ENCODE measurements at regions not wholly inside any gene's neighbourhood (a gene's known extent, or its start where the extent isn't known, plus 50 kb on each side); places are given as distances from the start of the nearest gene placed in this dataset.
"Not testable (repeated sequence)": the region's sequence is repeated elsewhere in the genome, so short reads cannot be mapped to it uniquely, and the experiment has no call there.

DNA sequence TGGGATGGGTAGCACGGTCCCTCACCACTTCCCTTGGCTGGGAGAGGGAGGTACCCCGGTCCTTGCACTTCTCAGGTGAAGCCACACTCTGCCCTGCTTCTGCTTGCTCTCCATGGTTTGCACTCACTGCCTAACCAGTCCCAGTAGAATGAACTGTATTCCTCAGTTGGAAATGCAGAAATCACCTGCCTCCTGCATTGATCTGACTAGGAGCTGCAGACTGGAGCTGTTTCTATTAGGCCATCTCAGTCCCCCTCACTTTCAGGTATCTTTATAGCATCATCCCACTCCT lies 264.9 kb downstream of the ZWINT start:
- no peak for DNase-seq

GRCh38 chr10:56095506-56096225 lies 265.4 kb downstream of the ZWINT start:
- peak; percentile 5 for DNase-seq

- DNase-seq: not testable (repeated sequence)
Observed at GRCh38 chr10:56093645-56094044, 267.4 kb downstream of the ZWINT start.

GRCh38 chr10:56091872-56092271 lies 269.2 kb downstream of the ZWINT start:
- no peak for DNase-seq

DNA sequence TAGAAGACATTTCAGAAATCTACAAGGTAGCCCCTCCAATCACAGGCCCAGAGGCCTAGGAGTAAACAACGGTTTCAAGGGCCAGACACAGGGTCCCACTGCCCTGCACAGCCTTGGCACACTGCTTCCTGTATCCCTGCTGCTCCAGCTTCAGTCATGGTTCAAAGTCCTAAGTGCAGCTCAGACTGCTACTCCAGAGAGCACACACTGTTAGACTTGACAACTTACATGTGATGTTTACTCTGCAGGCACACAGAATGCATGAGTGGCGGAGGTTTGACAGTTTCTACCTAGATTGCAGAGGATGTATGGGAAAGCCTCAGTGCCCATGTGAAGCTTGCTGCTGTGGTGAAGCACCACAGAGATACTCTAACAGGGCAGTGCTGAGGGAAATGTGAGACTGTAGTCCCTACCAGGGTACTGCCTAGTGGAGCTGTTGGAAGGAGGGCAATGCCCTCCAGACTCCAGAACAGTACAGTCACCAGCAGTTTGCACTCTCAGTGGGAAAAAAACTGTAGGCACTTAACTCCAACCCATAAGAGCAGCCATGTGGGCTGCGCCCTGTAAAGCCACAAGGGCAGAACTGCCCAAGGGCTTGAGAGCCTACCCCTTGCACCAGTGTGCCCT lies 270.0 kb downstream of the ZWINT start:
- no peak for DNase-seq

GRCh38 chr10:56085406-56086122 lies 275.5 kb downstream of the ZWINT start:
- no peak for DNase-seq

DNA sequence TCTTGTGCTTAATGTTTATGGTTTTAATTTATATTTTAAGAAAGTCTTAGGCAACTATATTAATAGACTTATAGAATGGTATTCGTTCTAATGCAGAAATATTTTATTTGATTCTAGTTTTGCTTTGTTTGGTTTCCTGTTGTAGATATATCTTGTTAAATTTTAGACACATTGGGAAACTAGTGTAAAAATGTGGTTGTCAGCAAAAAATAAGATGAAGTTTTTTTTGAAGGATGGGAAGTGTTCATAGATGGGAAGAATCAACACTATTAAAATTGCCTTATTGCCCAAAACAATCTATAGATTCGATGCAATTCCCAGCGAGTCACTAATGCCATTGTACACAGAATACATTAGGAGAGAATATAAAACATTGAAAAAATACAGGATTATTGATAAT lies 278.9 kb downstream of the ZWINT start:
- DNase-seq: no peak

DNA sequence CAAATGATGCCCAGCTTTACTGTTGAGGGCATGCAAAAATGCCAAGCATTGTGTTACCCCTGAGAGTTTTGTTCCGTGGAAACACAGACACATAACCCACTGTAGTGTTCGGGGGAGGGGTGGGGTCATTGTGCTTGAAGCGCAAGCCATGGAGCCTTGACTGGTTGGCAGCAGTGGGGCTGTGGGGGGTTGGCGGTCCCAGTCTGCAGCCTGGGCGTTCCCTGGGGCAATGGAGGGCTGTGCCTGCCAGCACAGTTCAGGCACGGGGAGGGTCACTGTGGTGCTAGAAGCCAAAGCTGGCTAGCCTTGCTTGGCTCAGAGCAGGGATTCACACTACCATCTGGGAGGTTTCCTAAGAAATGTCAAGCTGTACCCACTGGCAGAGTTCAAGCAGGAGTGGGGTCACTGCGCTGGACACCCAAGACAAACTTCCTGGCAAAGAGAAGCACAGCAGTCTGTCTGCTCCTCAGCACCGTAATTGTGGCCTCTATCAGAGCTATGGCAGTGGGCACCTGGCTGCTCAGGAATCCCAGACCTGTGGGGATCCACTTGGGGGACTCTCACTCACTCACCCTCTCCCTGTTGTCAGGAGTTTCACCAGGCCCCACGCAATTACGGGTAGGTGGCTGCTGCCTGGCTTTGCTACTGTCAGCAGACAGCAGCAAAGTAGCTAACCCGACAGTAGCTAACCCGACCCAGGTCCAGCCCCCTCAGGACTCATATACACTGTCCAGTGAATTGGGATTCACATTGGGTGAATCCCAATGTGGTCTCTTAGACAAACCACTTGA lies 292.4 kb downstream of the ZWINT start:
- no peak for DNase-seq

GRCh38 chr10:56068040-56068439 lies 293.0 kb downstream of the ZWINT start:
- no peak for DNase-seq

DNA sequence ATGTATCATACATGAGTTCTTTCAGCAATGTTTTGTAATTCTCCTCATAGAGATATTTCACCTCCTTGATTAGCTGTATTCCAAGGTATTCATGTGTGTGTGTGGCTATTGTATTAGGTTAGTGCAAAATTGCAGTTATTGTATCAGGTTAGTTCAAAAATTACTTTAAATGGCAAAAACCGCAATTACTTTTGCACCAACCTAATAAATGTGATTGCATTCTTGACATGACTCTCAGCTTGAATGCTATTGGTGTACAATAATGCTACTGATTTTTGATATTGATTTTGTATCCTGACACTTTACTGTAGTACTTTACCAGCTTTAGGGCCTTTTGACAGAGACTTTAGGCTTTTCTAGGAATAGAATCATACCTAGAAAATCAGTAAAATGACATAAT lies 297.4 kb downstream of the ZWINT start:
- DNase-seq: no peak

DNA sequence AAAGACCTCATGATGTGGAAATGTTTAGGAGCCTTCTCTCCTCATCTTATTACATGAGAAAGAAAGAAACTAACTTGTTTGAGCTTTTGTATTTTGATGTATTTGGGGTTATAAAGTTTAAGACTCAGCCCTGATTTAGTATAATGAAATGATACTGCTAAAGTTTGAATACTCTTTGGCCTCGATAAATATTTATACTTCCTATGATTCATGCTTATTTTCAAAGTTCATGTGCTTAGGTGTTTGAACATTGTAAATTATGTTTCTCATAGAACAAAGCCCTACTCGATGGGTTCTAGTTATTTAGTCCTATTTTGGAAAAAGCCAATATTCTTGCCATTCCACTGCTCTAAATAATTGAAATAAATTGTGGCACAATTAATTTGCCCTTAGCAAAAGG lies 303.2 kb downstream of the ZWINT start:
- no peak for DNase-seq

DNA sequence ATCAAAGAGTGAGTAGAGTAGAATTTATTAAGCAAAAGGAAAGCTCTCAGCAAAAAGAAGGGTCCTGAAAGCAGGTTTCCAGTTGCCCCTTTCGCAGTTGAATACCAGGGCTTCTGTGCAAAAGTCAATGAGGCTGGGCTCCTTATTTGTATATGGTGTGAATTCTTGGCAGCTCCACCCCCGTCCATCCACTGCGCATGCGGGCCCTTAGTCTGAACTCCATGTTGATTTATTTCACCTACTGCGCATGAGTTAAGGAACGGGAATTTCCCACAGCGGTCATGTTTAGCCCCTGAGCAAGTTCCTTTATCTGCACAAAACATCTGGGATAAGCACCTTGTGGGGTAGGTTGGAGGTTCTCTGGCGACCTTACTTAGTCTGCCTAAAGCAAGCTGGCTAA lies 325.6 kb downstream of the ZWINT start:
- DNase-seq: no peak

DNA sequence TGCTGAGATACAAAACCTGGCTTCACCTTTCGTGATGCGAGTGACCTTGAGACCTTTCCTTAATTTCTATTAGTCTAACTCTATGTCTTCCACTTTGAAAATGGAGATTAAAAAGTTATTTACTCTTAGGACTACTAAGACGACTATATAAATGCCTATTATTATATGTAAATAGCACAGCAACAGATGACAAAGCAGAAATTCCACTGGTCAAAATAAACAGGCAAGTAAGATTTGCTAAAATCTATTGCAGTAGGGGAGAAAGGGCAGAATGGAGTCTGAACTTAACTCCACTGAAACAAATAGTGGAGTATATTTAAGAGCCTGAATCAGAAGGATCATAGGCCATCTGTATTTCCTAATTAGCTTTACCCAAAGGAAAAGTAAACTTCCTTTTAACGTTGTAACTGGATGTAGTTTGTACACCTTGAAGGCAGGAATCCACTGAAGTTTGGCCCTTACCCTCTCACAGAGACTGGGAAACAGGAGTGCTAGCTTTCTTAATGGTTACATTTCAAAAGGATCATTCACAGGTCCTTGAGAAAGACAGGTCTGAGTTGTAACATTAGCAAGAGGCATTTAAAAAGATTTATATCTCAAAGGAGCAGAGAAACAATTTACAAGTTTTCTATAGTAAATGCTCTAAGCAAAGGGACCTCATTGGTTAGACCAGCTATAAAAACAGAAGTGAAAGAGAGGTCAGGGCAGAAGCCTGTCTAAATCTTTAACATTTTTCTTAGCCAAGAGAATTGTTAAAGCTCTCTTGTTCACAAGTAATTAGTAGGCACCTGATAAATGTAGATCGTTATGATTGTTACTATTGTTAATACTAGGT lies 332.5 kb downstream of the ZWINT start:
- DNase-seq: no peak

GRCh38 chr10:56012101-56012500 lies 349.0 kb downstream of the ZWINT start:
- no peak for DNase-seq

GRCh38 chr10:56003555-56003954 lies 357.5 kb downstream of the ZWINT start:
- DNase-seq: no peak

DNA sequence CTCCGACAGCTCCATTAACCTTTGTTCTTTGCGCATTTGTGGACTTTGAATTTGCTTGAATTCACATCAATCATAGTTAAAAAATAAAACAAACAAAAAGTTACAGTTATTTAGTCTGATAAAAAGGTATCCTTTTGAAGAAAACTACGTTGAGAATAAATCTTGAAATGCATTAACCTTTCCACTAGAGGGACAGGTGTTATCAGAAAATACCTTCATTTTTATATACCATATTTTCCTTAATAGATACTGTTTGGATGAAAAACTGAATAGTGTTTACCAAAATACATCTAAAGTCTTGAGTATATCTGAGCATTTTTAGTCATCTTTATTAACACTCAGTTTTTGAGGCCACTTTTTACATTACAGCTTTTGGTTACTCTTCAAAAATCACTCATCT lies 371.9 kb downstream of the ZWINT start:
- no peak for DNase-seq

GRCh38 chr10:55979203-55979602 lies 381.9 kb downstream of the ZWINT start:
- no peak for DNase-seq

DNA sequence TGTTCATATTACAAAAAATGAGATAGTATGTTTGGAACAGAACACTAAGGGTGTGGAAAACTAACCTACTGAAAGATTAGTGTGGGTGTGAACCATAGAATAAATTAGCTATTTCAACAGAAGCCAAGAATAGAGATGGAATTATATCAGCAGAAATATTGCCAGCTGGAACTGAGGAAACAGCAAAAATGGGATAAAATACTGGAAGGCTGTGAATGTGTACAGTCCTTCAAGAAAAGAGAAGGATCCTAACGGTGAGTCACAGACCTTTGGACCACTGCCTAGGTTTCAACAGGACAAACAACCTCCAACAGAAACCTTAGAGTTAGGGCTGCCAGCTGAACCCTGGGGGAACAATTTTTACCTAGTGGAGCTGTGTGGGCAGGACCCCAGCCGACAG lies 395.0 kb downstream of the ZWINT start:
- no peak for DNase-seq

GRCh38 chr10:55943403-55943802 lies 417.7 kb downstream of the ZWINT start:
- no peak for DNase-seq

GRCh38 chr10:55929291-55929690 lies 431.8 kb downstream of the ZWINT start:
- peak; percentile 75 for DNase-seq

DNA sequence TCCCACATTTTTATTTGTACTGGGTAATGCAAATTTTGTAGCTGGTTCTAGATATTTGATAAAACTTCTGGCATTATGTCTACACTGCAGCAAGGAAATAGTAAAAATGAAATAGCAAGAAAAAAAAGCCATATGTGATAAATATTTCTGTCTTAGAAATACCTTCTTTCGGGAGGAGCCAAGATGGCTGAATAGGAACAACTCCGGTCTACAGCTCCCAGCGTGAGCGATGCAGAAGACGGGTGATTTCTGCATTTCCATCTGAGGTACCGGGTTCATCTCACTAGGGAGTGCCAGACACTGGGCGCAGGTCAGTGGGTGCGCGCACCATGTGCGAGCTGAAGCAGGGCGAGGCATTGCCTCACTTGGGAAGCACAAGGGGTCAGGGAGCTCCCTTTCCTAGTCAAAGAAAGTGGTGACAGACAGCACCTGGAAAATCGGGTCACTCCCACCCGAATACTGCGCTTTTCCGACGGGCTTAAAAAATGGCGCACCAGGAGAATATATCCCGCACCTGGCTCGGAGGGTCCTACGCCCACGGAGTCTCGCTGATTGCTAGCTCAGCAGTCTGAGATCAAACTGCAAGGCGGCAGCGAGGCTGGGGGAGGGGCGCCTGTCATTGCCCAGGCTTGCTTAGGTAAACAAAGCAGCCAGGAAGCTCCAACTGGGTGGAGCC lies 461.4 kb downstream of the ZWINT start:
- peak; percentile 5 for DNase-seq

DNA sequence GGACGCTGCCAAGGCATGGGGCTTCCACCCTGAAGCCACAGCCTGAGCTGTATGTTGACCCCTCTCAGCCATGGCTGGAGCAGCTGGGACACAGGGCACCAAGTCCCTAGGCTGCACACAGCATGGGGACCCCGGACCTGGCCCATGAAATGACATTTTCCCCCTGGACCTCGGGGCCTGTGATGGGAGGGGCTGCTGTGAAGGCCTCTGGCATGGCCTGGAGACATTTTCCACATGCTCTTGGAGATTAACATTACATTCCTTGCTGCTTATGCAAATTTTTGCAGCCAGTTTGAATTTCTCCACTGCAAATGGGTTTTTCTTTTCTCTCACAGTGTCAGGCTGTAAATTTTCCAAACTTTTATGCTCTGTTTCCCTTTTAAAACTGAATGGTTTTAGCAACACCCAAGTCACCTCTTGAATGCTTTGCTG lies 463.6 kb downstream of the ZWINT start:
- no peak for DNase-seq

All from NCI-H82 (cell line).